DLD1 (cell line): ENCODE measurements at regions not wholly inside any gene's neighbourhood (a gene's known extent, or its start where the extent isn't known, plus 50 kb on each side); places are given as distances from the start of the nearest gene placed in this dataset.

Source experiments
- in situ Hi-C: cut with HindIII; loops from 2 replicates; pipeline ENCODE4 v1.10.0; 2017; ENCODE audit warnings: low sequenced_read_pairs

- in situ Hi-C loops = no loop called here
Observed at GRCh38 chr16:87178977-87179376, 138.2 kb downstream of the C16orf95 start.

- in situ Hi-C loops = no loop called here
Observed at GRCh38 chr16:87180069-87180468, 137.1 kb downstream of the C16orf95 start.

DNA sequence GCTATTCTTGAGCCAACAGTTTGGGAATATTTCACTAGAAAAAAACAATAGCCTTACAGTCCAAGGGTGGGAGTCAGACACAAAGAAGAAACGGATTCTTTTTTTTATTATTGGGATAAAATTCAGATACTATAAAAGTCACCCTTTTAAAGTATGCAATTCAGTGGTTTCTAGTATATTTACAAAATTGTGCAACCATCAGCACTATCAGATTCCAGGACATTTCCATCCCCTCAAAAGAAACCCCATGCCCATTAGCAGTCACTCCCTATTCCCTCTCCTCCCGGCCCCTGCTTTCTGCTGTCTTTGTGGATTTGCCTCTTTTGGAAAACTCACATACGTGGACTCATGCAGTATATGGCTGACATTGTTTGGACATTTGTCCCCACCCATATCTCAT lies 134.4 kb downstream of the C16orf95 start:
- in situ Hi-C loops = no loop called here

- in situ Hi-C loops = no loop called here
Observed at GRCh38 chr16:87183647-87184046, 133.5 kb downstream of the C16orf95 start.

DNA sequence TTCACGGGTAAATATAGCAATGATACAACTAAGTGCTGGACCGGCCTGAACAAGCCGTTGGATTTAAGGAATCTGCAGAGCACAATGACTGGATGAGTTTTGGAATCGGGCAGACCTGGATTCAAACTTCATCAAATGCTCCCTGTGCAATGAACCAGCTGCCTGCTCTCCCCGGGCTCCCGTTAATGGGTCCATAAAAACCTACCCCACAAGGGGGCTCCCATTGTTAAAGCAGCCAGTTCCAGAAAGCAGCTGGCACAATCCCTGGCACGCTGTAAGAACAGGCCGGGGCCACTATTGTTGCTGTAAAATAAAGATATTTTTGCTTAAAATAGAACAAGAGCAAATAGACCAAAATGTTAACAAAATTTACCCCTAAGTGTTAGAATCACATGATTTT lies 131.9 kb downstream of the C16orf95 start:
- in situ Hi-C loops = no loop called here

DNA sequence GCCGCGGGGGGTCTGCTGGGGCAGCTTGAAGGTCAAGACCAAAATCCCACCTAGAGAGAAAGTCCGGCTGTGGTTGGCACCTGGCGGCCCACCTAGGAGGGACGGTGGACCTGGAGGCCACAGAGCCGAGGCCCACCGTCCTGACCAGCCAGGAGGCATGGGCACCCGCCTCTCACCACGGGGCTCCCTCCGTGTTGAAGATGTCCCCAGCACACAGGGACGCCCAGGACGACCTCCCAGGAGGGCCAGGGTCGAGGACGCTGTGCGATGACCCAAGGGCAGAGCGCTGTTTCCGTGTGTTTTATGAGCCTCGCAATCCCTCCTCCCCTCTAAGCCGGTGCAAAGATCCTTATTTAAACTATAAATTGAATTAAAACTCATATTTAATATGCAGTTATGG lies 131.2 kb downstream of the C16orf95 start:
- in situ Hi-C loops = no loop called here

DNA sequence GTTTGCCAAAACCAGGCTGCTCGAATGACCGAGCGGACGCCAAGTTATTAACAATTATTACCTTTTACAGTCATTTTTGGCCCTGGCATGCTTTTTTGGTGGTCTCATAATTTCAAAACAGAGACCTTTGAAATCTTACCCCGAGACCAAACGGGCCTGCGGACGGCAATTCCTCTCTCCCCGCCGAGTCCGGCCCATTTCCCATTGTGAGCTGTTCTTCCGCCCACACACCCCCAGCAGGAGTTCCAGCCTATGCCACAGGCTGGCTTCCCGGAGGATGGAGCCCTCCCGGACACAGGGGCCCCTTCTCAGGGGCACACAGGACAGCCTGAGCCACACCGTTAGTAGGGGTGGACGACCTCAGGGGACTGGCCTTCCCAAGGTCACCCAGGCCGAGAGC lies 130.7 kb downstream of the C16orf95 start:
- in situ Hi-C loops = no loop called here

DNA sequence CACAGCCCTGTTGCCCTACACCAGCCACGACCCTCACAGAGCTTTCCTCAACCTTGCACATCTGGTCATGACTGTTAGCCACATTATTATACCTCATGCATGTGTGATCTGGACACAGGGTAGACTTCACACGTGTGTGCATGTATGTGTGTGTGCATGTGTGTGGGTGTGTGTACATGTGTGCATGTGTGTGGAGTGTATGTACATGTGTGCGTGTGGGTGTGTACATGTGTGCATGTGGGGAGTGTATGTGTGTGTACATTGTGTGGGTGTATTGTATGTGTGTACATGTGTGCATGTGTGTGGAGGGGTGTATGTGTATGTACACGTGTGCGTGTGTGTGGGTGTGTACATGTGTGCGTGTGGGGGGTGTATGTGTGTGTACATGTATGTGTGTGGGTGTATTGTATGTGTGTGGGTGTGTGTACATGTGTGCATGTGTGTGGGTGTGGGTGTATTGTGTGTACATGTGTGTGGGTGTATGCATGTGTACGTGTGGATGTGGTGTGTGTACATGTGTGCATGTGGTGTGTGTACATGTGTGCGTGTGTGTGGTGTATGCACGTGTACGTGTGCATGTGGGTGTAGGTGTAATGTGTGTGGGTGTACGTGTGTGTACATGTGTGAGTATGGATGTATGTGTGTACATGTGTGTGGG lies 130.2 kb downstream of the C16orf95 start:
- in situ Hi-C loops = no loop called here

DNA sequence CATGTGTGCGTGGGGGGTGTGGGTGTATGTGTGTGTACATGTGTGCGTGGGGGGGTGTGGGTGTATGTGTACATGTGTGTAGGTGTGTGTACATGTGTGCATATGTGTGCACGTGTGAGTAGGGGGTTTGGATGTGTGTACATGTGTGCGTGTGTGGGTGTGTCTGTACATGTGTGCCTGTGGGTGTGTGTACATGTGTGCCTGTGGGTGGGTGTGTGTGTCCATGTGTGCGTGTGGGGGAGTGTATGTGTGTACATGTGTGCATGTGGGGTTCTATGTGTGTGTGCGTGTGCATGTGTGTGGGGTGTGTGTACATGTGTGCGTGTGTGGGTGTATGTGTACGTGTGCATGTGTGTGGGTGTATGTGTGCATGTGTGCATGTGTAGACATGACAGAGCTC lies 129.1 kb downstream of the C16orf95 start:
- in situ Hi-C loops = no loop called here

DNA sequence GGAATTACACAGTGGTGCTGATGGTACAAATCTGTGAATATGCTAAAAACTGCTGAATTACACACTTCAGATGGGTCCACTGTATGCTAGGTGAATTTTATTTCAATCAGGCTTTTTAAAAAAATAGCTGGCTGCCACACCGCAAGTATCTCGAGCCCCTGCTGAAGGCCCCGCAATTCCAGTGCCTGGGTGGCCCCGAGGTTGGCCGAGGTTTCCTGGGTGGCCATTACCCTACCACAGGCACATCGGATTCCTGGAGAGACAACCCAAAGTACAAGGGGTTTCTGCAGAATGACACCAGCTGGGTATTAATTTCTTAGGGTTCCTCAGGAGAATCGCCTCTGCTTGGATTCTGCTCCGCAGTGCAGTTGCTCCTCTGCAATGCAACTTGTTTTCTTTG lies 127.8 kb downstream of the C16orf95 start:
- in situ Hi-C loops = no loop called here

DNA sequence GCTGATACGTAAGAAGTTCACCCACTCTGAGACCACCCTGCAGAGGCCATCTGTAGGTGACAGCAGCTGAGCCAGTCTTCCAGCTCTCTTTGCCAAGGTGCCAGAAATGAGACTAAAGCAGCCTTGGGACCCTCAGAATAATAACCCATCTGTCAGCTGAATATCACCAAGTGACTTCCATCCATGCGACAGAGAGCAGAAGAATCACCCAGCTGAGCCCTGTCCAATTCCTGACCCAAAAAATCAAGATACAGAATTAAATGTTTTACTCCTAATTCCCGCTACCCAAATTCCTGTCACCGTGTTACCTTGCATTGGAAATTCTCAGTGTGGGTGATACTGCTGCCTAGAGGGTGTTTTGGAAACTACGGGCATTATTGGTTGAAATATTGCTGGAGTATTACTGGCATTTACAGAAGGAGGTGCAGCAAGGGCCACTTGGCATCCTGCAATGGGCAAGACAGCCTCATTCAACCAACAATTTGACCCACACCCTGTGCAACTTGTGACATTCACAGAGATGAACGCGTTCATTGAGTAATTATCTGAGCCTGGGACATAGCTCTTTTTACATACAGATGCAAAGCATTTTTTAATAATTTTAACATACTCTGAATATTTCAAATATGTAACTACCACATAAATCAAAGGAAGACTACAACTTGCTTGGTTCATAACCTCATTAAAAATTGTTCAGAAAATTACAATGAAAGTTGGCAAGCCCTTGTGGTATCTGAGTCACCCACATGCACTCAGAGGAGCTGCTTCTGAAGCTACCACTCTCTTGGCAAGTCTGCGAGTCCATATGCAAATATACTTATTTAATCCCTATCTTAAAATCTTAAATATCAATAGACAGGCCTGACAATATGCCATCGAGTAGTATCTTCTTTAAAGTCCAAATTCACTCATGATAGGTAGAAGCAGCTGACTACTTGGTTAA lies 126.6 kb downstream of the C16orf95 start:
- in situ Hi-C loops = no loop called here

DNA sequence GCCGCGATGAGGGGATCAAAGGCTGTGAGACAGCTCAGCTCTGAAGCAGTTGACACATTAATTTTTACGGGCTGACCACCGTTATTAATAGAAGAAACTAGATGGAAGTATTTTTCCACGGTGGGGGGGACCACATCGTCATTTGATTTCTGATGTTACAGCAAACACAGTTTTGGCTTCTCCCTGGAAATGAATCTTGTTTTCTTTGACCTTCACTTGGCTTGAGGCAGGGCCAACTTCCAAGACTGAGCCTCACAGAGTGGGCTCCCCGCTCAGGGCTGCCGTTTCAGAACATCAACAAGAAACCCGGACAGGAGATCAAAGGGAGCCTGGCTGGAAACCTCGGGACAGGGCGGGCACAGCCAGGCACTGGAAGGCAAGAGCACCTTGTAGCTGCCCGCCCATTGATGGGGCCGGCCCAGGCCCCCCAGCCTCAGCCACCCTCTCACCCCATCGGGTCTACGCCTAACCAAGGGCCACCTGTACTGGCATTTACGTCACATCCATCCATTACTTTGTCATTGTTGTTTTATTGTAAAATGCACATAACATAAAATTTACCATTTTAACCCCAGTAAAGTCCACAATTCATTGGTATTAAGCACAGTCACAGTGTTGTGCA lies 124.6 kb downstream of the C16orf95 start:
- in situ Hi-C loops = no loop called here

DNA sequence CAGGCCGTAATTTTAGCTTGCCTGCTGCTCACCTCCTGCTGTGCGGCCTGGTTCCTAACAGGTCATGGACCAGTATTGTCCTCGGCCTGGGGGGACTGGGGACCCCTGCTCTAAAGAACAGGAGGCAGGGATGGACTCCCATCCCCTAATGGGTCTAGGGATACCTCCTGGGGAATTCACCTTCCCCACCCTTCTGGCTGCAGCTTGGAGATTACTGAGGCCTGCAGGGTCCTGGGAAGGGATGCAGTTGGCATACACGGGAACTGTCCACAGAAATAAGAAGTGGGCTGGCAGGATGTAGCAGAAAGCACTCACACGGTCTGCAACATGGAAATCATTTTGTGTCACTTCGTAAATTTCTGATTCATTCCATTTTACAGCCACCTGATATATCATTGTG lies 123.0 kb downstream of the C16orf95 start:
- in situ Hi-C loops = no loop called here

- in situ Hi-C loops = no loop called here
Observed at GRCh38 chr16:87195161-87195560, 122.0 kb downstream of the C16orf95 start.

DNA sequence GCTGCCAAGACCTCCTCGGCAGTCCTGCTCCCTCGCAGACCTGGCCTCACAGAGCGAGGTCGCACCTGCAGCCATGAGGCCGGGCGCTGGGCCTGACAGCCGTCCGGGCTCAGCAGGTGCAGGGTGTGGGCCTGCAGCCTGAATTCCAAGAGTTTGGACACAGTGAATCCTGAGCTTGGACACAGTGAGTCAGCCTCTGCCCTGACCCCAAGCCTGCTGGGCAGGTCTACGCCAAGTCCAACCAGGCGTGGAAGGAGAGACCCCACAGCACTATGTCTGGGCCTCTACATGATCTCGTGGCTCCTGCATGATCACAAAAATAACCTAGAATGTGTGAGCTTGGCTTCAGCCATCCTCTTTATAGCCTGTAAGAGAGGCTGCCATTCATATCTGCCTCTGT lies 121.0 kb downstream of the C16orf95 start:
- in situ Hi-C loops = no loop called here

DNA sequence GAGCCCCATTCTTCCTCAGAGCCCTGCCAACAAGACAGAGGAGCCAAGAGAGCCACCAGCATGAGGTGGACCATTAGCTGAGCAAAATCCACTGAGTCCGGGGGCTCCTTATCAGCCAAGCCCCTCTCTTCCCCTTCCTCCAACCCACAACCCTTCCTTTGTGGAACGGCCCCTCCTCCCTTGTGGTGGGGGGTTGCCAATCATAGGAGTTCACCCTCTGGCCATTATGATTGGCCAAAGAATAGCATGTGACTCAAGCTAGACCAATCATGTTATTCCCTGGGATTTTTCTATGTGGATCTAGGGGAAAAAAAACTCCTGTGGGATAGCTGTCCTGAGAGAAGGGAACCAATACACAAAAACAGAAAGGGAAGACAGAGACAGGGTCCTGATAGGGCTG lies 120.5 kb downstream of the C16orf95 start:
- in situ Hi-C loops = no loop called here

DNA sequence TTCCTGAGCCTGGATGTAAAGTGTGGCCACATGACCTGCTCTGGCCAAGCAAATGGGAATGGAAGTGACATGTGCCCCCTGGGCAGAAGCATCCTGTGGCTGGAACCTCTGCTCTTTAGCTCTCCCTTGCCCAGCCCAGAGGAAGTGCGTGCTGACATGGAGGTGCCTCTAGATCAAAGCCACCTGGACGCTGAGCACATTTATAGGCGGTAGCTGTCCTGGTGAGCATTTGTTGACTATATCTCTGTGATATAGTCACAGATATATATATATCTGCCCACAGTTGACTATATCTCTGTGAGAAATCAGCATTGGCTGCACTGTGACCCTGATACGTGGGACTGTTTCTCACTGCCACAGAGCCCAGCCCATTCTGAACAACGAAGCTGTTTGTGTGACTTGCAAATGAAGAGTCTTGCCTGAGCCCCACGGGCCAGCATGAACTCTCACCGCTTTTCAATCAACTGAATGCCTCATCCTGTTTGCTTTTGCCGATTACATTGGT lies 118.8 kb downstream of the C16orf95 start:
- in situ Hi-C loops = no loop called here

DNA sequence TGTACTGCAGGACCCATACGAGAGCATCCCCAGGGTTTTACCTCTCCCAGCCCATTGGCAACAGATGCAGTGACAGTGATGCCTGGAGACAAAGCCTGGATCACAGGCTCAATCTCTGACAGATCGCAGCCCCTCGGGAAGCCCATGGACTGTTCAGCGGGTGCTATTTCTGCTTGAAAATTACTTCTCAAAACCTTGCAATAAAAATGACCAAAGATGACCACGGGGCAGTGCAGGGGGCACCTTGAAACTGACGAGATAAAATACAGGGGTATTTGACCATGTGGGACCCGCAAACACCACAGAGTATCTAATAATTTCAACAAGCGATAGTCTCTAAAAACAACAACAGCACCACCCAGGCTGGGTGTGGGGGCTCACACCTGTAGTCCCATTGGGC lies 118.3 kb downstream of the C16orf95 start:
- in situ Hi-C loops = no loop called here

- in situ Hi-C loops = no loop called here
Observed at GRCh38 chr16:87199379-87199778, 117.8 kb downstream of the C16orf95 start.

- in situ Hi-C loops = no loop called here
Observed at GRCh38 chr16:87199901-87200300, 117.3 kb downstream of the C16orf95 start.

DNA sequence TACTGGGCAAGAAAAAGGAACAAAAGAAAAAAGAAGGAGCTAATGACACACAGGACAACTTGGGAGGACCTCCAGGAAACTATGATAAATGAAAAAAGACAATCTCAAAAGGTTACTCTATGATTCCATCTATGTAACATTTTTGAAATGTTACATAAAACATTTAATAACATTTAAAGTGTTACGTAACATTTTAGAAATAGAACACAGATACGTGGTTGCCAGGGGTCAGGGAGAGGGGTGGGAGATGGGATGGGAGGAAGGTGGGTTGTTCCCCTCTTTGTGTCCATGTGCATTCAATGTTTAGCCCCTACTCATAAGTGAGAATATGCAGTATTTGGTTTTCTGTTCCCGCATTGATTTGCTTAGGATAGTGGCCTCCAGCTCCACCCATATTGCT lies 116.6 kb downstream of the C16orf95 start:
- in situ Hi-C loops = no loop called here

GRCh38 chr16:87201052-87201451 lies 116.1 kb downstream of the C16orf95 start:
- in situ Hi-C loops = no loop called here
